NCI-H1105 (cell line): ENCODE measurements at regions not wholly inside any gene's neighbourhood (a gene's known extent, or its start where the extent isn't known, plus 50 kb on each side); places are given as distances from the start of the nearest gene placed in this dataset.

Experiments
- DNase-seq: peaks from one replicate; lab custom pipeline; 2025; lab: John Stamatoyannopoulos, UW

GRCh38 chr2:59076079-59076619 lies 835.0 kb upstream of the FANCL start:
- DNase-seq: no peak

GRCh38 chr2:59074071-59074470 lies 832.9 kb upstream of the FANCL start:
- no peak for DNase-seq

- DNase-seq: no peak
Measured at GRCh38 chr2:59073286-59073685, 832.2 kb upstream of the FANCL start.

GRCh38 chr2:59068255-59068654 lies 827.1 kb upstream of the FANCL start:
- no peak for DNase-seq

DNA sequence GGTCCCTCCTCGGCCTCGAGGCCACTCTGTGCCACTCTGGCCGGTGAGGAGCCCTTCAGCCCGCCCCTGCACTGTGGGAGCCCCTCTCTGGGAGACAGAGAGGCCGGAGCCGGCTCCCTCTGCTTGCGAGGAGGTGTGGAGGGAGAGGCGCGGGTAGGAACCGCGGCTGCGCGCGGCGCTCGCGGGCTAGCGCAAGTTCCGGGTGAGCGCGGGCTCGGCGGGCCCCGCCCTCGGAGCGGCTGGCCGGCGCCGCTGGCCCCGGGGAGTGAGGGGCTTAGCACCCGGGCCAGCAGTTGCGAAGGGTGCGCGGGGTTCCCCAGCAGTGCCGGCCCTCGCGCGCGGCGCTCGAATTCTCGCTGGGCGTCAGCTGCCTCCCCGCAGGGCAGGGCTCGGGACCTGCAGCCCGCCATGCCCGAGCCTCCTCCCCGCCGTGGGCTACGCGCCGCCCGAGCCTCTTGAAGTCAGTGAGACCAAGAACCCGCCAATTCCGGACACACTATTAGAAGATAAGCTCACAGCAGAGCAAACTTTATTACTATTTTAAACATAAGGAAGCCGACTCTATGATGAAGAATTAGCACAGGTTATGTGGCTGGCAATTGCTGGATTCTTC lies 825.8 kb upstream of the FANCL start:
- DNase-seq: no peak

- DNase-seq: no peak
Measured at GRCh38 chr2:59047373-59047995, 806.4 kb upstream of the FANCL start.

- no peak for DNase-seq
Measured at GRCh38 chr2:59046401-59047372, 805.6 kb upstream of the FANCL start.

DNA sequence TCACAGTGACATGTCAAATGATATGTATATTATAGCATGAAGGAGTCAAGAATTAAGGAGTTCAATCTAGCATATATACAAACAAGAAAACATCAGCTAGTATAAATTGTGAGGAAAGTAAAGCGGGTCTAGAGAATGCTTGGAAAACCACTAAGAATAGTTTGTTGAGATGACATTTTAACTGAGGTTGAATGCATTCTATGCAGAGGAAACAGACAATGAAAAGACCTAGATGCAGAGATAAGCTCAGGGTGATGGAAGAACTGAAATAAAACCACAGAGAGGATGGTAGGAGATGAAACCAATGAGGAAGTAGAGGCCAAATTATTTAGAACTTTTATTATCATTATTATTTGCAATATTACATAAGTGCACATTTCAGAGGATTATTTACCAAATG lies 803.6 kb upstream of the FANCL start:
- DNase-seq: no peak

DNA sequence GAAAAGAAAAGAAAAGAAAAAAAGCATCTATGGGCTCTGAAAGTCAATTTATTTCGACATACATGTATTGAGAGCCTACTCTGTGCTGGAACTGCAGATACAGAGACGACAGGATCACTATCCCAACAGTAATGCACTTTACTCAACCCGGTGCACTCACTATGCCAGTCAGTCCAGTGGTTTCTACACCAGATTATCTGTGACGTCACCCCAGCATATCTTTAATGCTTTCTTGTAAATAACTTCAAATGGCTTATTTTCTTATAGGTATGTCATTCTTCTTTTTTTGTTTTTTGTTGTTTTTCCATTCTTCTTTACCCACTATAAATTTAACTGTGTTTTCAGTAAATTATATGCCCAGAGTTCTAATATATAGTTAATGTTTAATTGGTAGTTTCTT lies 800.0 kb upstream of the FANCL start:
- no peak for DNase-seq

DNA sequence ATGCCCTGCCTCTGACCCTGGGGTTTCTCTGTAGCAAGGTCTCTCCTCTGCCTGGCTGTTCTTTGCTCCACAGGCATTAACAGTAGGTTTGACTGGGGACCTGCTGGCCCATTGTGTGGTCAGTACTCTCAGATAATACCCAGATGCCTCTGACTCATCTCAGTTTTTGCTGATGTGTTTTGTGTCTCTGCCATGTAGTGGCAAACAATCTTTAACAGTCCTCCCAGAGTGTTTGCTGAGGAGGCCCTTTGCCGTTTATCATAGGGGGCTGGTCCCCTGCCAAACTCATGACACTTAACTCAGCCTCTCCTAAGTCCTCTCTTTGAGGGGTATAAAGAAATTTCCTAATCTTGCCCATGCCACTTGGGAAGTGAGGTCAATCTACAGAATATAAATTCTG lies 793.7 kb upstream of the FANCL start:
- DNase-seq: no peak

GRCh38 chr2:59034106-59034505 lies 793.0 kb upstream of the FANCL start:
- DNase-seq: no peak

DNA sequence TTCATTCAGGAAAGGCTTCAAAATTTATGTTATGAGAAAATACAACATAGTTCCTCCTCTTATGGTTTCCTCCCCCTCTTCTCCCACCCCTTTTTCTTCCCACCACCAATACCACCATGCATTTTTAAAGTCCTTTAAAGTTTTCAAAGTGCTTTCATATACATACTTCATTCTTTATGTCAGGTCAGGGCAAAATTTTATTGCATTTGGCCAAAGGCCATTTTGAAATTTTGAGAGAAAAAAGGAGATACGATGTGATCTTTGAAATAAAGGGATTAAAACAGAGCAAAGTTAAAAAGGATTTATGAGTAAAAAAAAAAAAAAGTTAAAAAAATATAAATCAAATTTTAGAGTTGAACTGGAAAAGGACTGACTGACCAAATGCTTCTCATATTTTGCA lies 792.5 kb upstream of the FANCL start:
- no peak for DNase-seq

- no peak for DNase-seq
Measured at GRCh38 chr2:59032499-59032898, 791.4 kb upstream of the FANCL start.

DNA sequence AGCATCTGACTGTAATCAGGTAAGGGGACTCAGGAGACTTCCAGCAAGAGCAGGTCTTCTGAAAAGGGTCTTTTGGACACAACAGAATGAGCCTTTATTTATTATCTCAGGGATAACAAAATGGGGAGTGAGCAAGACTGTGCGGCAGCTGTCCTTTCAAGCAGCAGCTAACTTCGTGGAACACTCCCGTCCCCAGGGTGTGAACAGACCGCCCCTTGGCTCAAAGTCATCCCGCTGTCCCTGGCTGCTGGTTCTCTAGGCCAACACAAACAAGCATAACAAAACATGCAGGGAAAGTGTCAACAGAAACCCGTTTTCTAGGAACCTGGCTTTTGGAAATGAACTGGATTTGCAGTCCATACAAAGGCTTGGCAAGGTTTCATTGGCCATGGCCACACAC lies 787.9 kb upstream of the FANCL start:
- DNase-seq: no peak

- DNase-seq: no peak
Measured at GRCh38 chr2:59027320-59027719, 786.2 kb upstream of the FANCL start.

- DNase-seq: no peak
Measured at GRCh38 chr2:59025157-59025757, 784.1 kb upstream of the FANCL start.

- DNase-seq: no peak
Measured at GRCh38 chr2:59021786-59022185, 780.7 kb upstream of the FANCL start.

GRCh38 chr2:59019566-59020159 lies 778.5 kb upstream of the FANCL start:
- DNase-seq: no peak

DNA sequence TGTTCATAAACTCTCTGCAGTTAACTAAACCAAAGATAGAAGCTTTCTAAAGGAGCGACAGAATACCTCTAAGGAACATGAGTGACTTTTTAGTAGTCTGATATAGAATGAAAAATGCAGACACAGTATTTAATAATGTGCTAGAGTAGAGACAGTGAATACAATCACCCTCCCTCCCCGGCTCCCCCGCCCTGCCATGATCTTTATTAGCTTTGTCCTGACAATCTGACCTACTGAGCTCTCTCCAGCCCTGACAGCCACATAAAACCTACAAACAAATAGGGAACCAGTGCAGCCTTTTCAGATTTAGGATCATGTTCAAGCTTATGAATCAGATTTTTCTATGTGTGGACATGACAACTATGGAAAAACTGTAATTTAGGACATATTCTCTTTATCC lies 777.6 kb upstream of the FANCL start:
- no peak for DNase-seq

GRCh38 chr2:59015027-59015426 lies 773.9 kb upstream of the FANCL start:
- DNase-seq: no peak

- DNase-seq: no peak
Measured at GRCh38 chr2:59012971-59013370, 771.8 kb upstream of the FANCL start.

DNA sequence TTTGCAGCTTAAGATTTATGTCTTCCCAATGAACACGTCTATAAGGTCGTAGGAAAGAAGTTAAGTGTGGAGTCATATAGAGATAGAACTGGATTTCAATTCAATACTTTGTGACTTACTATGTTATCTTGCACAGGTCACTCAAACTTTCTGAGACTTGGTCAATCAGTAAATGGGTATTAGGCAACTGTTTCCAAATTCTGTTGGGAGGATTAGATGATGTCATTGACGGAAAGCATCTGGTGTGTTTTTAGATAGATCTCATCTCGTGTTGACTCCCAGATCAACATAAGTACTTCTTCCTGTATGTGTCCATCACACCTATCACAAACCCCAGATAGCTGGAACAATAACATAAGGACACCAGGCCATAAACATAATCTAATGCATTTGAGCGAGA lies 771.1 kb upstream of the FANCL start:
- no peak for DNase-seq
